GM21717 (cell line): ENCODE measurements at regions not wholly inside any gene's neighbourhood (a gene's known extent, or its start where the extent isn't known, plus 50 kb on each side); places are given as distances from the start of the nearest gene placed in this dataset.

Experiments used
- ATAC-seq: cut with Tn5 transposase; IDR thresholded peaks from one replicate; pipeline ENCODE4 v1.9.1; 2021; ENCODE audit warnings: mild to moderate bottlenecking, moderate library complexity; ENCODE audit not compliant: unreplicated experiment

DNA sequence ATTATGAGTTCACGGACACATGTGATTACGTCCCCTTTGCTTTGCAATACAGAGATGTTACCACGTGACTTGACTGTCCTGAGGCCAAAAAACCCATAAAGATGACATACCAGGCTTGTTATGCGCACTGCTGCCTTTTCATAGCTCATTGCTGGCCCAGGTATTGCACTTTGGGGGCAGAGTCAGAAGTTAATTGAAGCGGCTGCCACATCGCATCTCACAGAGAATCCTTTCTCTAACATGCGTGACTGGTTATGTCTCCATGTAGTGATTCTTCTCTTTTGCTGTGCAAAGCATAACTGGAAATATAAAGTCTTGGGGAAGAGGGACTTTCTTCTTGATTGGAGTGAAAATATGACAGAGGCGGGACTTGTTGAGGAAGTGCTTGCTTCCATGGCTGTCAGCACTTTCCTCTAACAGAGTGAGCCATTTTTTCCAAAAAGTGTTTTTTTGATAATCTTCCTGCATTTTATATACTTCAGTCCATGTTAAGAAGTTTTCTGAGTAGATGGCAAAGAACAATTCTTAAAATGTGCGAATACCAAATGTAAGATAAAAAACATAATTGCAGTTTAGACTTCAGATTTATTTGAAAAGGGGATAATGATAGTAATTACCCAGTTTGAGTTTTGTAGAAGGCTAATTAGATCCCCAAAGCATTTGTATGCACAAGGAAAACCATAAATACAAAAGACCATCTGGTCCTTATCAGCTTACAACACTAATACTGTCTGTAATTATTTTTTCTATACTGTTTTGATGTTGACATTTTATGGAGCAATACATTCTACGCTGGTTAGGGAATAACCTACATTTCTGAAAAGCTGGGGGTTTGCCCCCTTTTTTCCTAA is 324.6 kb upstream of the MTNR1B start:
- no peak for ATAC-seq

DNA sequence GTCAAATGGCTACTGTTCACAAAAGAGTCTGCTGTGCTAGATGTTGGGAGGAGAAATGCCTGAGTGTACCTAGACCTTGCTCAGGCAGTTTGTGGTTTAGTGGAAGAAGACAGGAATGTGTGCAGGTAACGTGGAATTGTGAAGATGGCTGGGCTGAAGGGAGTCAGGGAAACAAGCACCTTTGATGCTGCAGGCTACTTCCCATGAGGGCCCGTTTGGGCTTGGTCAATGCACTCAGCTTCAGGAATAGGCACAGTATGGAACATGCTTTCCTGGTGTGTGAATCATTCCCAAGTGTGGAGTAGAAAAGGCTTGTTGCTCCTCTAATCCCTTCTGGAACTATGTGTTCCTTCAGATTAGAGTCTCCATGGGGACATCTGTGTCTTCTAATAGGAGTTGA is 318.3 kb upstream of the MTNR1B start:
- no peak for ATAC-seq

DNA sequence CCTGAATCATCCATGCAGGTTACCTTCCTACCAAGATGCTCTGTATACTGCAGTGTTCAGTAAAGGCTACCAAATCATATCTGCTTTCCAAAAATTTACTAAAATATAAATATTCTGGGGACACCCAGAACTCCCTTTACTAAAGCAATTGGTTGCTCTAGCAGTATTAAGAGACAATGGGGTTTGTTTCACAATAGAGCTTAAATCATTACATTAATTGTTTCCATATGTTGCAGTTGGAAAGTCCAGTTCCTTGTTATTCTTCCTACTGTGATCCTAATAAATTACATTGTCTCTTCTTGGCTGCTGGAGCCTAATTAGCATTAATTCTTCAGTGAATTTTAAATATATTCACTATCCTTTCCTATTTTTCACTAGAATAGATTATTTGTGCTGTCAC is 316.0 kb upstream of the MTNR1B start:
- ATAC-seq: no peak

DNA sequence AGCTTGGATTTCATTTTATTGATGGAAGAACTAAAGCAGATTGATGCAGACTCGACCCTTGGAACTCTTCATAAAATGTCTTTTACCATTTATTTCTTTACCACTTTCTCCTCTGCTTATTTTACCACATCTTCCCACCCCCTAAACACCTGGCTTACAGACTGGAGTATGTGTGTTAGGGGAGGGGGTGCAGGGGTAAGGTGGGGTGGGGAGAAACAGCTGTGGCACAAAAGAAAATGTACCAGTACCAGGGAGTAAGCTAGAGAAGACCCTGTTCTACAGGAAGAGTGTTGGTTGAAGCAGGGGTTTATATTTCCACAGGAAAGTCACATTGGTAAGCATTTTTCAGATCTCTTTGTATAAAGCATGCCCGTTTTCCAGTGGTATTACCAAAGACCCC is 312.7 kb upstream of the MTNR1B start:
- no peak for ATAC-seq

DNA sequence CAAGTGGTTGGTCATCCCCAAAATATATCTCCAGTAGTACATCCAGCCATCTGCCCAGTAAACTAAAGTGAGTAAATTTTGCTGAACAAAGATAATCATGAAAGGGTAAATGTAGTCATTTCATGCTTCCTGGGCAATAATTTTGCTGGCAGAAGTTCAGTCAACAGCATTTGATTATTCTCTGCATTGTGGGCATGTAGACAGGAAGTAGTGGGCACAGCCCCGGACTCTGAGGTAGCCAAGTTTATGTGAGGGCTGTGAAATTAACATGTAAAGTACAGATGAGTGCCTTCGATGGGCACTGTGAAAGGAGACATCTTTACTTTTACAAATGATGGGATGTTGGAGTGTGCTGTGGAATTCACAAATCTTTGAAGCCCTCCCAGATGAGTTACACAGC is 312.2 kb upstream of the MTNR1B start:
- ATAC-seq: no peak

DNA sequence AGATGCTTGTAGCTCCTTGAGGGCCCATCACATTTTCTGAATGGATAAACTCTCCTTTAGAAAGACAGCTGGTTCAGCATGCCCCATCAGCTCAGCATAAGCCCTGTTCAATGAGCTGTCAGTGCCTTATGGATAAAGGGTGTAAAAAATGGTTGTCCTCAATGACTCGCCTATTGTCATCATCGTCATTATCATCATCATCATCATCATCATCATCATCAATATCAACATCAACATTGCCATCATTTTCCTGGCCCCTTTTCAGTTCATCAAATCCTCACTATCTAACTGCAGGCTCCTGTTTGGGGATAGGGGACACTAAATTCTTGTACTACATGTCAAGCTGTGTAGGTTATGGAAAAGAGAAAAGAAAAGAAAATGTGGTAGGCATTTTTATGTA is 310.7 kb upstream of the MTNR1B start:
- ATAC-seq: no peak

DNA sequence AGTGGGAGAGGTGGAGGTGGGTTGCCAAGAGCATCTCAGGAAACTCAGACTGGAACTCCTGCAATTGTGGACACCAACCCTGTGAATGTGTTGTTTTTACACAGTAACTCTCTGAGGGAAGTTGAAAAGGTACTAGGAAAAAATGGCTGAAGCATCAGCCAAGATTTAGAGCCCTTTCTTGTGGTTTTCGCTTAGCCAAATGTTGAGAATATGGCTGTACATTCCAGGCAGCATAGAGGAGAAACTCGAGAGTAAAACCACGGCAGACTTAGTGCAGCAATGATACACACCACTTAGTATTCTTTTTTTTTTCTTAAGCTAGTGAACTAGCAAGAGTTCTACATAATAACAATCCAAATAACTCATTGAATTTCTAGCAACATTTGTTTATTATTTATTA is 309.7 kb upstream of the MTNR1B start:
- no peak for ATAC-seq

DNA sequence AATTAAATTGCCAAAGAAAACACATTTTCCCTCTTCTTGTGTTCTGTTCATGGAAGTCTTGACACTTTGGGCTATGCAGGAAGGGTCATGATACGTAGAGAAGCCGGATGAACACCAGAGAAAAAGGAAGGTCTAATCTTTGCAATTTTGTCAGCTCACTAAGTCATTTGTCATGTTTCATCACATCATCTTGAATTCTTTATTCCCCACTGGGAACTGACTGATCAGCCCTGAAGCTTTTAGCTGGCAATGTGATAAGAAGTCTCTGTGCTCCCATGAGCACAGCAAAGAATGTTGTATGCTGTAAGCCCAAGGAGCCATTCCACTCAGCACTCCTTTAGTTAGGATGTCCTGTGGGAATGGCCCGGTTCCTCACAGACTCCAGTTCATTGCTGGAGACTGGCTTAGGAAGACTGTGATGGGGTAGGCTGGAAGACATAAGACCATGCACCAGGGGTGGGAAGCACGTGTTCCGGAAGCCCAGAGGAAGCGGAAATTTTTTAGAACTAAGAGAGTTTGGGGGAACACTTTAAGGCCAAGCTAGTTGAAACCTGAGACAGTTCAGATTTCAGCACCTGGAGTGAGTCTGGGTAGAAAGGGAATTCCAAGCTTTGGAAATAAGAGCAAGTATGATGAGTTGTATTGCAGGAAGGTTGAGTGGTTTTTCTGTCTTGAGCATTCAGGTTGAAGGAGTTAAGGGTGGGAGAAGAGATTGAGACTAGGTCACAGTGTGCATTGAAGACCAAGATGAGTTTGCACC is 306.7 kb upstream of the MTNR1B start:
- no peak for ATAC-seq

DNA sequence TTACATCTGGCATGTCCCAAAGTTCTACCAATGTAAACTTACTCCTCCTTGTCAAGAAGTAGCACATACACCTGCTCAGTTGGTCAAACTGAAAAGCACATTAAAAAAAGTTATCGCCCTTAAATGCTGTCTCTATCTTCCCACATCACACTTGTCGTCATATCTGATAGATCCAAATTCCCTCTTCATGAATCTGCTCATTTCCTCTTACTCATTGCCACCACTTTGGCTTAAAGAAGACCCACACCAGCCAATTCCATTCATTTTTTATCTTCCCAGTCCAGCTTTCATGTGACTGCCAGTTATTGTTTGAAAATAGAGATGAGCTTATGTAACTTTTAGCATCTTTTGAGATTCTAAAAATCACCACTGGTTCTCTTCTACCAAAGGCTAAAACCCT is 305.9 kb upstream of the MTNR1B start:
- no peak for ATAC-seq

DNA sequence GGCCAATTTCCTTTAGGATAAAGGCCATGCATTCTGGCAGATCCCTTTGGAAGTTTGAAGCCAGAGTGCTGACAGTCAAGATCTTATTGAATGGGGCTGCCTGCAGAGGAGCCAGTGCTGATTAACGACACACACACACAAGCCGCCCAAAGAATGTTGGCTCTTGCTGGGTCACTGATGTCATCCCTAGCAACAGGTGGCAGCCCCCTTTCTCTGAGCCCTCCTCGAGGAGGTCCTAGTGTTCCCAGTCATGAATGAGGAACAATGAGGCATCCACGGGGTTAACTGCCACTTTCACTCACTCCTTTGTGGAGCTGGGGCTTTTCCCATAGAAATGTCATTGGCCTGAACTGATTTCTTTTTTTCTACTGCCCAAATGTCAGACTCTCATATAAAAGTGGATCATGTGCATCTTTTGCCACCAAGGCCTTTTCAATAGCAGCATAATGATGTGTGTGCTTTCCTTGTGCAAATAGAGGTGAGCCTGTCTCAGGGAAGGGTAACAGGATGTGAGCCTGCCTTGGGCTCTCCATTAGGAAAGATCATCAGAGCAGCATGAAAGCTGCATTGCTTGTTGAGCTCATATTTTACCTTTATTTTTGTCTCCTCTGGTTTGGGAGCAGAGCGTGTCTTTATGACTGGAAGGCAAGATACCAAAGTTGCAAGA is 301.8 kb upstream of the MTNR1B start:
- no peak for ATAC-seq

DNA sequence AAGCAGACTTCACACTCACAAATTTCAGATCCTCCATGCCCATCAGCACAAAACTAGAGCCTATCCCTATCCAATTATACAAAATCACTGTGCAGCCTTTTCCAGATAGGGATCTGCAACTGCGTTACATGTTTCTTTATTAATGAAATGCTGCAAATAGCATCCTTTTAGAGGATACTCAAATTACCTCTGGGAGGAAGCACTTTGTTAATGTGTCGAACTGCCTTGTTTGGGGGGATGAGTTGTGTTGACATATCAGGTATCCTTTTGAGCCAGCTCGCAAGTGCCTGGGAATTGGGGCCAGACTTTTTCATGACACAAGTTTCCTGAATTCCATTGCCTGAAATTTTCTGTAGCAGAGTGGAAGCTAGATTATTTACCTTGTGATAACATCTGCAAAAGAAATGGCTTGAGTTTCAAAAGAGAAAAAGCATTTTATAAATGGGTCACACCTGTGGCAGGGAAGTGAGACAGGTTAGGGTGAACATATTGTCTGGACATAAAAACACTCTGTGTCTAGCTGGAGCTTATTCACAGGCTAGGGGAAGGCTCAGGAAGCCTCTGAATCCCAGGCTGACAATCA is 299.1 kb upstream of the MTNR1B start:
- no peak for ATAC-seq

DNA sequence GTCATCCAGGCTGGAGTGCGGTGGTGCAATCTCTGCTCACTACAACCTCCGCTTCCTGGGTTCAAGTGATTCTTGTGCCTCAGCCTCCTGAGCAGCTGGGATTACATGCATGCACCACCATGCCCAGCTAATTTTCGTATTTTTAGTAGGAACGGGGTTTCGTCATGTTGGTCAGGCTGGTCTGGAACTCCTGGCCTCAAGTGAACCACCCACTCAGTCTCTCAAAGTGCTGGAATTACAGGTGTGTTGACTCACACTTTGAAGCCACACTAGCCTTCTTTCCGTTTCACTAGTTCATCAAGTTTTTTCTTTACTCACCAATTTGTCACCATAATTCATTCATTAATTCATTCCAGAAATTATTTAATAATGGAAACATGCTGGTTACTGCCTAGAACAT is 298.4 kb upstream of the MTNR1B start:
- ATAC-seq: no peak

DNA sequence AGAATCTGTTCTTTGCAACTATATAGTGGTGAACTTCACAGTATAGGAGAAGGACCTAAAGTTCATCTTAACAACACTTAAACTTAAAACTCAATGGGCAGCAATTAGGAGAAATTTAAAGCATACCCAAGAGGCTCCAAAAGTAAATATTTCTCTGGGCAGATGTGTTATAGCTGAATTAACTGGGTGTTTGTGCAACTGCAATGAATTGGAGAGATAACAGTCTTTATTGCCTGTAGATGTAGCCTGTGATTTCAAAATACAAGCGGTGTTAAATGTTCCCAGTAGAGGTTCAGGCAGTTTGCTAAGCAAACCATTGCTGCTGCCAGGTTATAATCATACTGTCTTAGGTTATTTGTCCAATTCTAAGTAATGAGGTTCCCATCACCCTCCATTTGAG is 294.1 kb upstream of the MTNR1B start:
- ATAC-seq: no peak

DNA sequence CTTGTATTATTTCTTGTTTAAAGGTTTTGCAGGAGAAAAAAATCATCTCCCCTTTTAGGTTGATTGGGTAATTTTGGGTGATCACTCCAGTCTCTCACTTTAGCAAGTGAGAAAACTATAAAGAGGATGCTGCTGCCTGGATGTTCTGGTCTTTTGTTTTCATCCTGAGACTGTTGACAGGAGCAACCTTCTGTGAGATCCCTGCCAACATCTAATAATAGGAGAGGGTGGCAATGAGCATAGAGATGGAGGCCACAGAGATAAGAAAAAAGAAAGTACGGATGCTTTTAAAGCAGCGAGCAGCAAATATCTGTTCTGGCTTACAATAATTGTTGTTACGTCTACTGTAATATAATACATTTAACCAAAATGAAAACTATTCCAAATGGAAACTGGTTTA is 293.6 kb upstream of the MTNR1B start:
- no peak for ATAC-seq

DNA sequence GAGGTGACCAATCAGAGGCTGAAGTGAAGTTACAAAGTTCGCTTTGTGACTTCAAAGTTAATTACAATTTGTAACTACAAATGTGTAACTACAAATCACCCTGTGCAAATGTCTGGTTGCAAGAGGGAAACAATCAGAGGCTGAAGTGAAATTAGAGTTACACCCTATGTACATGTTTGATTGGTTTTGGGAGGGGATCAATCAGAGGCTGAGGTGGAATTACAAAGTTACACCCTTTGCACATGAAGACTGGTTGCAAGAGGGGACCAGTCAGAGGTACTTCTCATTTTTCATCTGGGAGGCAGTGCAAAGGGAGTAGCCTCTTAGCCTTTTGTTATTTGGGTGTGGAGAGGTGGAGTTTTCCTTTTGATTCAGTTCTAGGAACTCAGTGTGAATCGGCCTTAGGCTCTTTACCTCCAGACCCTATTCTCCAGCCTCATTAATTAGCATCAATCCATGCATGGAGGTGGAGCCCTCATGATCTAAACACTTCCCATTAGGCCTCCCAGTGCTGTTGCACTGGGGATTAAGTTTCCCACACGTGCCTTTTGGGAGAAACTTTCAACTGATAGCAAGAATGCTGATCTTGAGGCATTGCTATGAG is 291.3 kb upstream of the MTNR1B start:
- no peak for ATAC-seq

DNA sequence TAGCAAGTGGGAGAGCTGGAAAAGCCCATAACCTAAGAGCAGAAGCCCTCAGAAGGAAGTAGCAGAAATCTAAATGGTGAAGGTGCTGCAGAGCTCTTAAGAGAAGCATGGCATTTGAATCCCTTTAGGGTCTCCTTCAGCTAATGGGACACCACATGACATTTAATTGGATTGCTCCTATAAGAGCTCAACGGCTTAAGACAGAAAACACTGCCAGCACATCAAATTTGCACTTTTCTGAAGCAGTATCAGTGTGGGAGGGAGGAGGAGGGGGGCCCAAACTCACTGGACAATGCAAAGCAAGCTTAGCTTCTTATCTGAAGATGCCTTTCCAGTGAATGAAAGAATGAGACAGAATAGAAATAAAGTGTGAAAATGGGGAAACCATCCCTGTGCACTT is 287.9 kb upstream of the MTNR1B start:
- no peak for ATAC-seq

DNA sequence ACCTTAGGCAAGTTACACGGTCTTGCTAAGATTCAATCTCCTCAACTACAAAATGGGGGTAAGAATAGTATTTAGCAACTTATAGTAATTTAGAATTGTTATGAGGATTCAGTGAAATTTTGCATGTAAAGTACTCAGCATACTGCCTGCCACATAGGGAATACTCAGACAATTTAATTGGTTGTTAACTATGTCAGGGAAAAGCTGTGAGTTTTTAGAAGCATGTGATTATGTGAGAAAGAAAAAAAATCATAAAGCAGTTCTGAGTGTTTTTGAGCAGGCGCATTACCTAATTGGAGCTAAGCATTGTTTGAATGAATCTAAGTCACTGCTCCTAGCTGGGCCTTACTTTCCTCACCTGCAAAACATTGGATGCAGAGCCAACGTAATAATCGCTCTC is 287.3 kb upstream of the MTNR1B start:
- no peak for ATAC-seq

DNA sequence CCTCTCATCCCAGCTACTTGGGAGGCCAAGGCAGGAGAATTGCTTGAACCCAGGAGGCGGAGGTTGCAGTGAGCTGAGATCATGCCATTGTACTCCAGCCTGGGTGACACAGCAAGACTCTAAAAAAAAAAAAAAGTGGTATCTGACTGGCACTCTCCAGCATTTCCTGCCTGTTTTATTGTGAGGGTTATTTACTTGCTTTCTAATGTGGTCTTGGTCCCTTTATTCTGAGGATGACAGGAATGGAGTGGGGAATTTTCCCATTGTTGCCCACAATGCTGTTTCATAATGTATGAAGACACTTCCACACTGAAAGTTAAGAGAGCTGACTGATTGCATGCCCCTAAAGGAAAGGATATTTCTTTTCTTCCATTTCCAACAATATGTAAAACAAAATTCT is 286.5 kb upstream of the MTNR1B start:
- ATAC-seq: no peak

DNA sequence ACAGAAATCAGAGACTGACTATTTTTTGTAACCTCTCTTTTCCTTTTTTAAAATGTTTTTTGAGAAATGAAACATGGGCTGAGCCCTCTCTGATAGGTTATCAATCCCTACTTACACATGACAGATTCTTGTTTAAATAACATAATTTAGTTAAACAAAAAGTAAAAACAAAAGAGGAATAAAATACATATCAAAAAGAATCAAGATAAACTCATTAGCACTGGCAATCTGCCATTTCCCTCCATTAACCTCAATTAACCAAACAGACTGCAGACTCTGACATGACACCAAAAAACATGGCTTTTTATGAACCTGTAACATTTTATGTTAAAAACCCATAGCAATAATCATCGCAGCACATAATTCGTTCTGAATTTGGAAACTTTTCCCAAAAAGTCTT is 284.4 kb upstream of the MTNR1B start:
- no peak for ATAC-seq

DNA sequence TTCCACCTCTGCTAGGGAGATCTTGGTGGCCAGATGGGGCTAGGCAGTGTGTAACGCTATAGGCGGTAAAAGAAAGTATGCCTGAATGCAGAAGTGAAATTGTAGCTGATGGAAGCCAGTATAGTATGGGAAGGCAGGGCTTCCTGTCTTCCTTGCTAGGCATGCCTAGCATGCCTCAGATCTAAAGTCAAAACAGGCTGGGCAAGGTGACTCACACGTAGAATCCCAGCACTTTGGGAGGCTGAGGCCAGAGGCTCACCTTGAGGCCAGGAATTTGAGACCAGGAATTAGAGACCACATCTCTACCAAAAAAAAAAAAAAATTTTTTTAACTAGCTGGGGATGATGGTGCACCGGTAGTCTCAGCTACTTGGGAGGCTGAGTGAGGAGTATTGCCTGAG is 281.7 kb upstream of the MTNR1B start:
- ATAC-seq: no peak

DNA sequence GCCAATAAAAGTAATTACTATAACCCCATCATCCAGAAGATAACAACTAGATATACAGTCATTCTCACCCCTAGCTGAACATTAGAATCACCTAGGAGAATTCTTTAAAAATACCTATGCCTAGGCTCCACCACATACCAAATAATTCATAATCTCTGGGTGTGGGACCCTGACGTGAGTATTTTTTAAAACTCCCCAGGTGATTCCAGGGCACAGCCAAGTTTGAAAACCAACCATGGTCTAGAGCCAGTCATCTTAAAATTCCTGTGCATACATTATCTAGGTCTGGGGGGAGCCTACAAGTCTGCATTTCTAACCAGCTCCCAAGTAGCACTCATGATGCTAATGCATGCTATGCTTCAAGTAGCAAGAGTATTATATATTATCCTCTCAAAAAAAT is 281.0 kb upstream of the MTNR1B start:
- ATAC-seq: no peak
